Mucosa of descending colon (tissue), 3 donors: ENCODE measurements at regions not wholly inside any gene's neighbourhood (a gene's known extent, or its start where the extent isn't known, plus 50 kb on each side); places are given as distances from the start of the nearest gene placed in this dataset.

Experiments used
- ATAC-seq: fragments of 200-7000 bp; cut with Tn5 transposase; one replicate; pipeline ENCODE4 v1.9.1; 2020; ENCODE audit warnings: mild to moderate bottlenecking, moderate library complexity
- DNase-seq, 3 donors: peaks; one replicate each; pipeline ENCODE4 v3.0.0-alpha.2; 2020
- H3K36me3 ChIP-seq: fragments of 200-600 bp; one replicate; pipeline ENCODE4 v1.8.0; 2021; ENCODE audit warnings: low read depth, mild to moderate bottlenecking
- H3K4me1 ChIP-seq: fragments of 200-600 bp; one replicate; pipeline ENCODE4 v1.8.0; 2021; ENCODE audit warnings: low read depth, mild to moderate bottlenecking
- H3K4me3 ChIP-seq: fragments of 200-600 bp; one replicate; pipeline ENCODE4 v1.8.0; 2021; ENCODE audit warnings: mild to moderate bottlenecking
- H3K9me3 ChIP-seq: fragments of 200-600 bp; one replicate; pipeline ENCODE4 v1.8.0; 2021; ENCODE audit warnings: mild to moderate bottlenecking
- CTCF ChIP-seq: fragments of 200-600 bp; IDR thresholded peaks from one replicate; pipeline ENCODE4 v1.8.0; 2022; ENCODE audit warnings: antibody characterized with exemption, mild to moderate bottlenecking
- intact Hi-C, 2 donors: fragments of 100-400 bp; cut with DNase I in 1 of 2; cut with micrococcal nuclease in 1 of 2; formaldehyde crosslinking; loops; one replicate each; pipeline versions ENCODE4 v1.11.0 to v1.11.1; 2022; cut with DNase I, micrococcal nuclease
- donor health status: DM: no; HTN: no; CAD: no; lungs with moderate emphysema.
- donor health status: DM: no; HTN: no; CAD: no.
- donor health status: DM: no; HTN: yes; CAD: no.

GRCh38 chr12:87766044-87766443 is 263.2 kb downstream of the C12orf50 start:
- DNase-seq (no peak), ATAC-seq (no peak)
- Histone ChIP-seq H3K36me3 (no peaks in the 10 kb centered on the region), H3K4me3 (no peak overlapping the region), H3K4me1 (no peaks in the 10 kb centered on the region), H3K9me3 (no peaks in the 10 kb centered on the region)
- intact Hi-C loops: no loop called here
- TF ChIP-seq CTCF: no peak

- no peaks in the 10 kb centered on the region for H3K9me3 ChIP-seq
- H3K36me3 ChIP-seq: no peaks in the 10 kb centered on the region
- ATAC-seq: no peak
- H3K4me3 ChIP-seq: no peak overlapping the region
- intact Hi-C loops: no loop called here
- no peak for TF ChIP-seq CTCF
- no peaks in the 10 kb centered on the region for H3K4me1 ChIP-seq
- no peak for DNase-seq
Observed at GRCh38 chr12:87760943-87761342, 268.3 kb downstream of the C12orf50 start.

- no peak overlapping the region for H3K4me3 ChIP-seq
- intact Hi-C loops: no loop called here
- no peak for TF ChIP-seq CTCF
Observed at GRCh38 chr12:87758271-87758670, 270.9 kb downstream of the C12orf50 start.

GRCh38 chr12:87756721-87757120 is 272.5 kb downstream of the C12orf50 start:
- Histone ChIP-seq H3K36me3 (no peaks in the 10 kb centered on the region), H3K4me3 (no peak overlapping the region), H3K4me1 (no peaks in the 10 kb centered on the region), H3K9me3 (no peaks in the 10 kb centered on the region)
- ATAC-seq (no peak), DNase-seq (no peak)
- no peak for TF ChIP-seq CTCF
- intact Hi-C loops: no loop called here

More at GRCh38 chr12:87758271-87758670, 270.9 kb downstream of the C12orf50 start:
- ATAC-seq (no peak), DNase-seq (no peak)
- Histone ChIP-seq H3K4me1 (no peaks in the 10 kb centered on the region), H3K9me3 (no peaks in the 10 kb centered on the region), H3K36me3 (no peaks in the 10 kb centered on the region)

- Histone ChIP-seq H3K36me3 (no peaks in the 10 kb centered on the region), H3K9me3 (no peaks in the 10 kb centered on the region), H3K4me1 (no peaks in the 10 kb centered on the region), H3K4me3 (no peak overlapping the region)
- intact Hi-C loops: no loop called here
- TF ChIP-seq CTCF: no peak
- ATAC-seq: no peak
- no peak for DNase-seq
Observed at GRCh38 chr12:87756111-87756510, 273.1 kb downstream of the C12orf50 start.

- H3K9me3 ChIP-seq: no peaks in the 10 kb centered on the region
- intact Hi-C loops: no loop called here
- DNase-seq (no peak), ATAC-seq (no peak)
- H3K36me3 ChIP-seq: no peaks in the 10 kb centered on the region
- no peak for TF ChIP-seq CTCF
- no peak overlapping the region for H3K4me3 ChIP-seq
- no peaks in the 10 kb centered on the region for H3K4me1 ChIP-seq
Observed at GRCh38 chr12:87728931-87729593, 300.1 kb downstream of the C12orf50 start.
